Endodermal cell (in vitro differentiated cells): ENCODE measurements at regions not wholly inside any gene's neighbourhood (a gene's known extent, or its start where the extent isn't known, plus 50 kb on each side); places are given as distances from the start of the nearest gene placed in this dataset.

ENCODE experiments used
- DNase-seq: peaks from one replicate; pipeline ENCODE4 v3.0.0-alpha.2; 2017
- H3K27ac ChIP-seq: 2 replicates; pipeline ENCODE4 v1.5.1; 2013; ENCODE audit warnings: mild to moderate bottlenecking, low read depth, low read length, moderate library complexity
- H3K27me3 ChIP-seq: 2 replicates; pipeline ENCODE4 v1.6.1; 2013; ENCODE audit warnings: mild to moderate bottlenecking, low read length, moderate library complexity; ENCODE audit not compliant: insufficient read depth, control insufficient read depth, poor library complexity, severe bottlenecking
- H3K36me3 ChIP-seq: 2 replicates; pipeline ENCODE4 v1.7.0; 2013; ENCODE audit warnings: mild to moderate bottlenecking, low read length, moderate library complexity; ENCODE audit not compliant: control insufficient read depth, insufficient read depth
- H3K4me1 ChIP-seq: one replicate; pipeline ENCODE4 v1.7.0; 2013; ENCODE audit warnings: low read length; ENCODE audit not compliant: control insufficient read depth, insufficient read depth
- H3K4me3 ChIP-seq: 2 replicates; pipeline ENCODE4 v1.5.1; 2013; ENCODE audit warnings: mild to moderate bottlenecking, low read length, moderate library complexity
- H3K9ac ChIP-seq: 2 replicates; pipeline ENCODE4 v1.6.1; 2013; ENCODE audit warnings: mild to moderate bottlenecking, low read length, moderate library complexity; ENCODE audit not compliant: poor library complexity, severe bottlenecking; ENCODE audit errors: extremely low read depth
- H3K9me3 ChIP-seq: 2 replicates; pipeline ENCODE4 v1.6.1; 2013; ENCODE audit warnings: mild to moderate bottlenecking, low read length, moderate library complexity; ENCODE audit not compliant: control insufficient read depth
- H3K27ac Mint-ChIP-seq: 2 replicates; pipeline ENCODE4 v1.8.0; 2020; ENCODE audit warnings: mixed read lengths
- H3K27me3 Mint-ChIP-seq: 2 replicates; pipeline ENCODE4 v1.8.0; 2021; ENCODE audit warnings: mild to moderate bottlenecking, mixed read lengths; ENCODE audit not compliant: insufficient read depth
- H3K36me3 Mint-ChIP-seq: 2 replicates; pipeline ENCODE4 v1.8.0; 2020; ENCODE audit warnings: low read depth, mixed read lengths
- H3K4me1 Mint-ChIP-seq: 2 replicates; pipeline ENCODE4 v1.8.0; 2020; ENCODE audit warnings: mixed read lengths
- H3K4me3 Mint-ChIP-seq: 2 replicates; pipeline ENCODE4 v1.8.0; 2020; ENCODE audit warnings: mild to moderate bottlenecking, moderate library complexity, mixed read lengths
- H3K9me3 Mint-ChIP-seq: 2 replicates; pipeline ENCODE4 v1.8.0; 2020; ENCODE audit warnings: mild to moderate bottlenecking, mixed read lengths
- WGBS, 2 experiments: methylation state at CpG; one replicate each; pipeline versions ENCODE4 v1.1.5 to v1.1.7; 2013; ENCODE audit warnings: missing lambda C conversion rate in 2 of 2, mixed read lengths in 1 of 2; ENCODE audit not compliant: insufficient coverage in 1 of 2, insufficient read length in 1 of 2; 5-methylcytosine and 5-hydroxymethylcytosine counted together
- TF ChIP-seq, protein P1 (sequence below): fragments of 200-600 bp; sonication (generic); conservative IDR thresholded peaks from 2 replicates; pipeline ENCODE4 v1.5.0; 2021; ENCODE audit warnings: antibody characterized with exemption, mild to moderate bottlenecking

DNA sequence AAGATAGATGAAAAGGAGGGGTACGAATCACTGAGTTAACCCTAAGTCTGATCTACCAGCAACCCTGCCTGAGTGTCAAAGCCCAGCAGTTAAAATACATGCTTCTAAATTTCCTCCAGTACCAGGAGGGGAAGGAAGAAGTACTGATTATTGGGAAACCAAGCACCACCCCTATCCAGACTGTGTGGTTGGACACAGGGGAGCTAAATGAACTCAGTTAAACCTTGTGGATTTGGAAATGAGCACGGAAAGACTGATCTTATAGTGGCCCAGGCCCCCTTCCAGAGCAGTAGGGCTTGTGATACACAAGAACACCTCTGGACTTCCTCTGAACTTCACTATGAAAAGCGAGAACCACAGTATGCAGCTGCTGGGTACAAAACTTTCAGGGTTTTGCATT is 585.6 kb downstream of the MAFB start:
- H3K27me3 Mint-ChIP-seq, result no peaks in the 10 kb centered on the region
- no peak overlapping the region for H3K4me3 Mint-ChIP-seq
- Histone ChIP-seq H3K27me3 (no peaks in the 10 kb centered on the region), H3K4me3 (no peak overlapping the region), H3K9ac (no peak overlapping the region), H3K4me1 (no peaks in the 10 kb centered on the region), H3K9me3 (no peaks in the 10 kb centered on the region), H3K27ac (no peak overlapping the region), H3K36me3 (no peaks in the 10 kb centered on the region)
- H3K4me1 Mint-ChIP-seq, result peaks cover 6% of the 10 kb centered on the region
- WGBS, 2 experiments, result 93 to 100% methylated on average over 2 to 3 of the region's 3 CpGs
- DNase-seq, result no peak
- H3K9me3 Mint-ChIP-seq, result no peaks in the 10 kb centered on the region
- no peak overlapping the region for H3K27ac Mint-ChIP-seq
- peaks cover 2% of the 10 kb centered on the region for H3K36me3 Mint-ChIP-seq
- TF ChIP-seq, protein P1, sequence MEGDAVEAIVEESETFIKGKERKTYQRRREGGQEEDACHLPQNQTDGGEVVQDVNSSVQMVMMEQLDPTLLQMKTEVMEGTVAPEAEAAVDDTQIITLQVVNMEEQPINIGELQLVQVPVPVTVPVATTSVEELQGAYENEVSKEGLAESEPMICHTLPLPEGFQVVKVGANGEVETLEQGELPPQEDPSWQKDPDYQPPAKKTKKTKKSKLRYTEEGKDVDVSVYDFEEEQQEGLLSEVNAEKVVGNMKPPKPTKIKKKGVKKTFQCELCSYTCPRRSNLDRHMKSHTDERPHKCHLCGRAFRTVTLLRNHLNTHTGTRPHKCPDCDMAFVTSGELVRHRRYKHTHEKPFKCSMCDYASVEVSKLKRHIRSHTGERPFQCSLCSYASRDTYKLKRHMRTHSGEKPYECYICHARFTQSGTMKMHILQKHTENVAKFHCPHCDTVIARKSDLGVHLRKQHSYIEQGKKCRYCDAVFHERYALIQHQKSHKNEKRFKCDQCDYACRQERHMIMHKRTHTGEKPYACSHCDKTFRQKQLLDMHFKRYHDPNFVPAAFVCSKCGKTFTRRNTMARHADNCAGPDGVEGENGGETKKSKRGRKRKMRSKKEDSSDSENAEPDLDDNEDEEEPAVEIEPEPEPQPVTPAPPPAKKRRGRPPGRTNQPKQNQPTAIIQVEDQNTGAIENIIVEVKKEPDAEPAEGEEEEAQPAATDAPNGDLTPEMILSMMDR, result no peak

DNA sequence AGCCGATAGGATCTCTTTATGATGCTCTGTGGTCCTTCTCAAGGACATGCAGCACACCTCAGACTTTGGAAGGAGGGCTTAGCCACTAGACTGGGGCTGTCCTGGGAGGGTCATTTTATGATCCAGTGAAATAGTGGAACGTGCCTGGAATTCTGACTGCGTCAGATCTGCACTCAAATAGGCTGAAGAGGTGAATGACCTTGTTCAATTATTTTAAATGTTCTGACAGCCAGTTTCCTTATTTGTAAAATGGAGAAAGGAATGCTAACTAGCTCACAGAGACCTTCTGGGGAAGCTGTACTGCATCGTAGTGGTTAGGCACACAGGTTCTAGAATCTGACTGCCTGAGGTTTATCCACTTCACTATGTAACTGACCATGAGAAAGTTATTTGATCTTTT is 587.5 kb downstream of the MAFB start:
- no peak for DNase-seq
- Mint-ChIP-seq H3K9me3 (no peaks in the 10 kb centered on the region), H3K27me3 (no peaks in the 10 kb centered on the region), H3K4me3 (no peak overlapping the region), H3K27ac (no peak overlapping the region), H3K36me3 (peaks cover 2% of the 10 kb centered on the region), H3K4me1 (peaks cover 6% of the 10 kb centered on the region)
- 94 to 100% methylated on average over 4 of the region's 4 CpGs for WGBS, 2 experiments
- H3K27ac ChIP-seq, result no peak overlapping the region
- H3K4me3 ChIP-seq, result no peak overlapping the region
- TF ChIP-seq, protein P1, result no peak
- no peaks in the 10 kb centered on the region for H3K36me3 ChIP-seq
- H3K4me1 ChIP-seq, result no peaks in the 10 kb centered on the region
- no peak overlapping the region for H3K9ac ChIP-seq
- no peaks in the 10 kb centered on the region for H3K9me3 ChIP-seq
- no peaks in the 10 kb centered on the region for H3K27me3 ChIP-seq

DNA sequence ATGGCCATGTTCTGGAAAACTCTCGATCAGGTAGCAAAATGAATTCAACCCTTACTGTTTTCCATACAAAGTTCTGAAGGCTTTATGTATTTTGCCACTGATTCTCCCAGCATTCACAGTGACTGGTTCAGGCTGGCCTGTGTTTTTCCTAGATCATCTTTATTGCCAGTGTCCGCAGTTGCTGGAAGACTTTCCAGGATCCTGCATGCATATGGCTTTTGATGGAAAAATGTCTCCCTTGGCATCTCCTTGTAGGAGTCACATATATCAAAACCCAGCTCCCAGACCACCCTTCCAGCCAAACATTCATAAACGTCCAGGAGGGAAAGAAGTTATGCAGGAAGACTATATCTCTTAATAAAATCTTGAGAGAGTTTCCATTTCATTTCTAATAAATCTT is 588.8 kb downstream of the MAFB start:
- no peaks in the 10 kb centered on the region for H3K36me3 ChIP-seq
- Mint-ChIP-seq H3K4me1 (peaks cover 10% of the 10 kb centered on the region), H3K27ac (no peak overlapping the region), H3K4me3 (no peak overlapping the region), H3K36me3 (peaks cover 2% of the 10 kb centered on the region), H3K27me3 (no peaks in the 10 kb centered on the region), H3K9me3 (no peaks in the 10 kb centered on the region)
- no peaks in the 10 kb centered on the region for H3K9me3 ChIP-seq
- 93 to 96% methylated on average over 2 of the region's 3 CpGs for WGBS, 2 experiments
- no peaks in the 10 kb centered on the region for H3K4me1 ChIP-seq
- DNase-seq, result no peak
- H3K27ac ChIP-seq, result no peak overlapping the region
- H3K27me3 ChIP-seq, result no peaks in the 10 kb centered on the region
- no peak overlapping the region for H3K9ac ChIP-seq
- H3K4me3 ChIP-seq, result no peak overlapping the region
- TF ChIP-seq, protein P1, result no peak
